BLaER1 treated with 17β-estradiol and CSF1 and Interleukin-3, amounts not matched to agents 10 nM and 100 nM (cell line): ENCODE measurements at regions not wholly inside any gene's neighbourhood (a gene's known extent, or its start where the extent isn't known, plus 50 kb on each side); places are given as distances from the start of the nearest gene placed in this dataset.

ENCODE experiments used
- H3K27ac ChIP-seq, 11 experiments: shearing (Covaris generic); formaldehyde crosslinking; 2 replicates each; pipeline ENCODE4 v1.8.1; 2022
- H3K27me3 ChIP-seq, 11 experiments: shearing (Covaris generic); formaldehyde crosslinking; 2 replicates each; pipeline ENCODE4 v1.8.1; 2022
- H3K36me3 ChIP-seq, 11 experiments: shearing (Covaris generic); formaldehyde crosslinking; 2 replicates each; pipeline ENCODE4 v1.8.1; 2022
- H3K4me1 ChIP-seq, 10 experiments: shearing (Covaris generic); formaldehyde crosslinking; 2 replicates each; pipeline ENCODE4 v1.8.1; 2022
- H3K4me2 ChIP-seq, 11 experiments: shearing (Covaris generic); formaldehyde crosslinking; 2 replicates each; pipeline ENCODE4 v1.8.1; 2022
- H3K4me3 ChIP-seq, 10 experiments: shearing (Covaris generic); formaldehyde crosslinking; 2 replicates each; pipeline ENCODE4 v1.8.1; 2022
- H3K9ac ChIP-seq, 11 experiments: shearing (Covaris generic); formaldehyde crosslinking; 2 replicates each; pipeline ENCODE4 v1.8.1; 2022
- H3K9me3 ChIP-seq, 11 experiments: shearing (Covaris generic); formaldehyde crosslinking; replicated peaks in 1 of 11; 2 replicates each; pipeline ENCODE4 v1.8.1; 2022
- H4K20me1 ChIP-seq, 11 experiments: shearing (Covaris generic); formaldehyde crosslinking; 2 replicates each; pipeline ENCODE4 v1.8.1; 2022
- Cebpa-rat ChIP-seq, 11 experiments: shearing (Covaris generic); IDR thresholded peaks; 2 replicates each; pipeline ENCODE4 v1.8.1; 2022

GRCh38 chr2:150767991-150768746 lies 280.7 kb upstream of the RND3 start:
- Histone ChIP-seq H3K9me3 (no peaks in the 10 kb centered on the region), H3K9ac (no peak overlapping the region), H3K4me2 (peak overlapping the region in 9 of 11 experiments; percentile 1 to 42 (median 38); a peak in 14 of 22 replicates), H3K27ac (no peak overlapping the region; a peak in 1 of 22 replicates), H4K20me1 (no peaks in the 10 kb centered on the region), H3K4me1 (peaks cover 0 to 17% (median 11%) of the 10 kb centered on the region in 10 experiments; a peak in 15 of 20 replicates), H3K4me3 (no peak overlapping the region), H3K27me3 (no peaks in the 10 kb centered on the region), H3K36me3 (no peaks in the 10 kb centered on the region)
- TF ChIP-seq Cebpa-rat (IDR thresholded peaks at IDR 0.05) = no peak; a peak in 1 of 22 replicates

- no peaks in the 10 kb centered on the region for H3K9me3 ChIP-seq
- no peak overlapping the region for H3K4me3 ChIP-seq
- H3K36me3 ChIP-seq = no peaks in the 10 kb centered on the region
- peaks cover 0 to 3% (median 0%) of the 10 kb centered on the region in 10 experiments; a peak in 2 of 20 replicates for H3K4me1 ChIP-seq
- H3K27ac ChIP-seq = no peak overlapping the region
- no peaks in the 10 kb centered on the region for H3K27me3 ChIP-seq
- TF ChIP-seq Cebpa-rat (IDR thresholded peaks at IDR 0.05) = no peak
- H3K9ac ChIP-seq = no peak overlapping the region
- H3K4me2 ChIP-seq = no peak overlapping the region
- no peaks in the 10 kb centered on the region for H4K20me1 ChIP-seq
Measured at GRCh38 chr2:150762571-150762970, 275.1 kb upstream of the RND3 start.

- Histone ChIP-seq H3K9ac (no peak overlapping the region), H3K27ac (no peak overlapping the region), H4K20me1 (no peaks in the 10 kb centered on the region), H3K4me2 (no peak overlapping the region), H3K36me3 (no peaks in the 10 kb centered on the region), H3K4me1 (no peaks in the 10 kb centered on the region), H3K4me3 (no peak overlapping the region), H3K9me3 (no peaks in the 10 kb centered on the region), H3K27me3 (no peaks in the 10 kb centered on the region)
- no peak for TF ChIP-seq Cebpa-rat (IDR thresholded peaks at IDR 0.05)
Measured at GRCh38 chr2:150759531-150759930, 272.1 kb upstream of the RND3 start.

- H3K4me3 ChIP-seq = no peak overlapping the region
- no peak for TF ChIP-seq Cebpa-rat (IDR thresholded peaks at IDR 0.05)
- H3K4me1 ChIP-seq = no peaks in the 10 kb centered on the region
- no peaks in the 10 kb centered on the region for H3K36me3 ChIP-seq
- no peak overlapping the region for H3K9ac ChIP-seq
- H3K9me3 ChIP-seq = no peaks in the 10 kb centered on the region
- H3K27me3 ChIP-seq = no peaks in the 10 kb centered on the region
- no peak overlapping the region for H3K4me2 ChIP-seq
- H4K20me1 ChIP-seq = no peaks in the 10 kb centered on the region
- H3K27ac ChIP-seq = no peak overlapping the region
Measured at GRCh38 chr2:150759106-150759505, 271.6 kb upstream of the RND3 start.

GRCh38 chr2:150752229-150752628 lies 264.8 kb upstream of the RND3 start:
- Histone ChIP-seq H3K36me3 (no peaks in the 10 kb centered on the region), H4K20me1 (no peaks in the 10 kb centered on the region), H3K27me3 (no peaks in the 10 kb centered on the region), H3K9me3 (no peaks in the 10 kb centered on the region), H3K4me1 (no peaks in the 10 kb centered on the region), H3K4me2 (no peak overlapping the region), H3K4me3 (no peak overlapping the region), H3K9ac (no peak overlapping the region), H3K27ac (no peak overlapping the region)
- no peak for TF ChIP-seq Cebpa-rat (IDR thresholded peaks at IDR 0.05)

- Histone ChIP-seq H3K27me3 (no peaks in the 10 kb centered on the region), H3K4me3 (no peak overlapping the region), H3K36me3 (no peaks in the 10 kb centered on the region), H3K4me1 (no peaks in the 10 kb centered on the region), H3K9ac (no peak overlapping the region), H4K20me1 (no peaks in the 10 kb centered on the region), H3K27ac (no peak overlapping the region), H3K4me2 (no peak overlapping the region), H3K9me3 (no peaks in the 10 kb centered on the region)
- no peak for TF ChIP-seq Cebpa-rat (IDR thresholded peaks at IDR 0.05)
Measured at GRCh38 chr2:150750720-150751119, 263.3 kb upstream of the RND3 start.

GRCh38 chr2:150742094-150742493 lies 254.6 kb upstream of the RND3 start:
- Histone ChIP-seq H3K4me3 (no peak overlapping the region), H3K4me1 (no peaks in the 10 kb centered on the region), H3K4me2 (no peak overlapping the region), H4K20me1 (no peaks in the 10 kb centered on the region), H3K27ac (no peak overlapping the region), H3K36me3 (no peaks in the 10 kb centered on the region), H3K9ac (no peak overlapping the region), H3K27me3 (no peaks in the 10 kb centered on the region), H3K9me3 (no peaks in the 10 kb centered on the region)
- no peak for TF ChIP-seq Cebpa-rat (IDR thresholded peaks at IDR 0.05)

- Histone ChIP-seq H3K27ac (no peak overlapping the region), H3K9ac (no peak overlapping the region), H3K36me3 (no peaks in the 10 kb centered on the region), H3K4me2 (no peak overlapping the region), H3K4me3 (no peak overlapping the region), H3K4me1 (no peaks in the 10 kb centered on the region), H3K9me3 (no peaks in the 10 kb centered on the region), H4K20me1 (no peaks in the 10 kb centered on the region), H3K27me3 (no peaks in the 10 kb centered on the region)
- TF ChIP-seq Cebpa-rat (IDR thresholded peaks at IDR 0.05) = no peak
Measured at GRCh38 chr2:150735894-150736498, 248.5 kb upstream of the RND3 start.

- H3K36me3 ChIP-seq = no peaks in the 10 kb centered on the region
- H3K4me3 ChIP-seq = no peak overlapping the region
- no peaks in the 10 kb centered on the region for H3K9me3 ChIP-seq
- H4K20me1 ChIP-seq = no peaks in the 10 kb centered on the region
- H3K4me2 ChIP-seq = no peak overlapping the region
- H3K27me3 ChIP-seq = no peaks in the 10 kb centered on the region
- no peak for TF ChIP-seq Cebpa-rat (IDR thresholded peaks at IDR 0.05)
- no peak overlapping the region for H3K27ac ChIP-seq
- H3K4me1 ChIP-seq = no peaks in the 10 kb centered on the region
- no peak overlapping the region for H3K9ac ChIP-seq
Measured at GRCh38 chr2:150733051-150733618, 245.7 kb upstream of the RND3 start.

- Histone ChIP-seq H3K4me3 (no peak overlapping the region), H3K9ac (no peak overlapping the region), H3K9me3 (no peaks in the 10 kb centered on the region), H3K36me3 (no peaks in the 10 kb centered on the region), H3K27me3 (no peaks in the 10 kb centered on the region), H4K20me1 (no peaks in the 10 kb centered on the region), H3K27ac (no peak overlapping the region), H3K4me2 (no peak overlapping the region), H3K4me1 (no peaks in the 10 kb centered on the region)
- no peak for TF ChIP-seq Cebpa-rat (IDR thresholded peaks at IDR 0.05)
Measured at GRCh38 chr2:150732491-150732890, 245.0 kb upstream of the RND3 start.
